Endodermal cell (in vitro differentiated cells): ENCODE measurements at regions not wholly inside any gene's neighbourhood (a gene's known extent, or its start where the extent isn't known, plus 50 kb on each side); places are given as distances from the start of the nearest gene placed in this dataset.
"Not testable (repeated sequence)": the region's sequence is repeated elsewhere in the genome, so short reads cannot be mapped to it uniquely, and the experiment has no call there.

Experiments used
- DNase-seq: peaks from one replicate; pipeline ENCODE4 v3.0.0-alpha.2; 2017
- H3K27ac ChIP-seq: 2 replicates; pipeline ENCODE4 v1.5.1; 2013; ENCODE audit warnings: mild to moderate bottlenecking, low read depth, low read length, moderate library complexity
- H3K27me3 ChIP-seq: 2 replicates; pipeline ENCODE4 v1.6.1; 2013; ENCODE audit warnings: mild to moderate bottlenecking, low read length, moderate library complexity; ENCODE audit not compliant: insufficient read depth, control insufficient read depth, poor library complexity, severe bottlenecking
- H3K36me3 ChIP-seq: 2 replicates; pipeline ENCODE4 v1.7.0; 2013; ENCODE audit warnings: mild to moderate bottlenecking, low read length, moderate library complexity; ENCODE audit not compliant: control insufficient read depth, insufficient read depth
- H3K4me1 ChIP-seq: one replicate; pipeline ENCODE4 v1.7.0; 2013; ENCODE audit warnings: low read length; ENCODE audit not compliant: control insufficient read depth, insufficient read depth
- H3K4me3 ChIP-seq: 2 replicates; pipeline ENCODE4 v1.5.1; 2013; ENCODE audit warnings: mild to moderate bottlenecking, low read length, moderate library complexity
- H3K9ac ChIP-seq: 2 replicates; pipeline ENCODE4 v1.6.1; 2013; ENCODE audit warnings: mild to moderate bottlenecking, low read length, moderate library complexity; ENCODE audit not compliant: poor library complexity, severe bottlenecking; ENCODE audit errors: extremely low read depth
- H3K9me3 ChIP-seq: 2 replicates; pipeline ENCODE4 v1.6.1; 2013; ENCODE audit warnings: mild to moderate bottlenecking, low read length, moderate library complexity; ENCODE audit not compliant: control insufficient read depth
- H3K27ac Mint-ChIP-seq: 2 replicates; pipeline ENCODE4 v1.8.0; 2020; ENCODE audit warnings: mixed read lengths
- H3K27me3 Mint-ChIP-seq: 2 replicates; pipeline ENCODE4 v1.8.0; 2021; ENCODE audit warnings: mild to moderate bottlenecking, mixed read lengths; ENCODE audit not compliant: insufficient read depth
- H3K36me3 Mint-ChIP-seq: 2 replicates; pipeline ENCODE4 v1.8.0; 2020; ENCODE audit warnings: low read depth, mixed read lengths
- H3K4me1 Mint-ChIP-seq: 2 replicates; pipeline ENCODE4 v1.8.0; 2020; ENCODE audit warnings: mixed read lengths
- H3K4me3 Mint-ChIP-seq: 2 replicates; pipeline ENCODE4 v1.8.0; 2020; ENCODE audit warnings: mild to moderate bottlenecking, moderate library complexity, mixed read lengths
- H3K9me3 Mint-ChIP-seq: 2 replicates; pipeline ENCODE4 v1.8.0; 2020; ENCODE audit warnings: mild to moderate bottlenecking, mixed read lengths
- WGBS, 2 experiments: methylation state at CpG; one replicate each; pipeline versions ENCODE4 v1.1.5 to v1.1.7; 2013; ENCODE audit warnings: missing lambda C conversion rate in 2 of 2, mixed read lengths in 1 of 2; ENCODE audit not compliant: insufficient coverage in 1 of 2, insufficient read length in 1 of 2; 5-methylcytosine and 5-hydroxymethylcytosine counted together
- TF ChIP-seq, protein P1 (sequence below): fragments of 200-600 bp; sonication (generic); conservative IDR thresholded peaks from 2 replicates; pipeline ENCODE4 v1.5.0; 2021; ENCODE audit warnings: antibody characterized with exemption, mild to moderate bottlenecking

DNA sequence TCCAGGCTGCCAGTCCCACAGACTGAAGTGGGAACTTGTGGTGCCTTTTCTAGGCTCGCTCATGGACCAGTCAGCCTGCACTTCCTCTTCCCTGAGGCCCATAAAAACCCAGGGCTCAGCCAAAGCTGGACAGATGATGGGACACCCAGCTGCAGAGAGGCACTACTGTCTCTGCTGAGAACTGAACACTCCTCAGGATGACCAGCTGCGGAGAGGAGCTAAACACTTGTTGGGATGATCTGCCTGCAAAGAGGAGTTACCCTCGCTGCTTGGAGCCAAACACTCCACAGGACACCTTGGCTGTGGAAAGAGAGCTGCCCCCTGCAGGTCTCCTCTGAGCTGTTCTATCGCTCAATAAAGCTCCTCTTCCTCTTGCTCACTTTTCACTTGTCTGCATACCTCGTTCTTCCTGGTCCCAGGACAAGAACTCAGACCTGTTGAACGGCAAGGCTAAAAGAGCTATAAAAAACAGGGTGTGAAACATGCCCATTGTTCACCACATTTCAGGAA, 465.5 kb downstream of the GUCY1A2 start:
- H3K27ac Mint-ChIP-seq, result no peak overlapping the region
- H3K27me3 Mint-ChIP-seq, result no peaks in the 10 kb centered on the region
- Histone ChIP-seq H3K9ac (no peak overlapping the region), H3K4me3 (no peak overlapping the region), H3K27ac (no peak overlapping the region), H3K4me1 (no peaks in the 10 kb centered on the region), H3K36me3 (no peaks in the 10 kb centered on the region), H3K27me3 (no peaks in the 10 kb centered on the region), H3K9me3 (peaks cover 14% of the 10 kb centered on the region)
- H3K4me1 Mint-ChIP-seq, result peaks cover 10% of the 10 kb centered on the region
- TF ChIP-seq, protein P1, sequence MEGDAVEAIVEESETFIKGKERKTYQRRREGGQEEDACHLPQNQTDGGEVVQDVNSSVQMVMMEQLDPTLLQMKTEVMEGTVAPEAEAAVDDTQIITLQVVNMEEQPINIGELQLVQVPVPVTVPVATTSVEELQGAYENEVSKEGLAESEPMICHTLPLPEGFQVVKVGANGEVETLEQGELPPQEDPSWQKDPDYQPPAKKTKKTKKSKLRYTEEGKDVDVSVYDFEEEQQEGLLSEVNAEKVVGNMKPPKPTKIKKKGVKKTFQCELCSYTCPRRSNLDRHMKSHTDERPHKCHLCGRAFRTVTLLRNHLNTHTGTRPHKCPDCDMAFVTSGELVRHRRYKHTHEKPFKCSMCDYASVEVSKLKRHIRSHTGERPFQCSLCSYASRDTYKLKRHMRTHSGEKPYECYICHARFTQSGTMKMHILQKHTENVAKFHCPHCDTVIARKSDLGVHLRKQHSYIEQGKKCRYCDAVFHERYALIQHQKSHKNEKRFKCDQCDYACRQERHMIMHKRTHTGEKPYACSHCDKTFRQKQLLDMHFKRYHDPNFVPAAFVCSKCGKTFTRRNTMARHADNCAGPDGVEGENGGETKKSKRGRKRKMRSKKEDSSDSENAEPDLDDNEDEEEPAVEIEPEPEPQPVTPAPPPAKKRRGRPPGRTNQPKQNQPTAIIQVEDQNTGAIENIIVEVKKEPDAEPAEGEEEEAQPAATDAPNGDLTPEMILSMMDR, result peak; percentile 66
- DNase-seq, result peak; percentile 82
- 76 to 85% methylated on average over 6 of the region's 6 CpGs for WGBS, 2 experiments
- H3K36me3 Mint-ChIP-seq, result no peaks in the 10 kb centered on the region
- peaks cover 14% of the 10 kb centered on the region for H3K9me3 Mint-ChIP-seq
- H3K4me3 Mint-ChIP-seq, result no peak overlapping the region

DNA sequence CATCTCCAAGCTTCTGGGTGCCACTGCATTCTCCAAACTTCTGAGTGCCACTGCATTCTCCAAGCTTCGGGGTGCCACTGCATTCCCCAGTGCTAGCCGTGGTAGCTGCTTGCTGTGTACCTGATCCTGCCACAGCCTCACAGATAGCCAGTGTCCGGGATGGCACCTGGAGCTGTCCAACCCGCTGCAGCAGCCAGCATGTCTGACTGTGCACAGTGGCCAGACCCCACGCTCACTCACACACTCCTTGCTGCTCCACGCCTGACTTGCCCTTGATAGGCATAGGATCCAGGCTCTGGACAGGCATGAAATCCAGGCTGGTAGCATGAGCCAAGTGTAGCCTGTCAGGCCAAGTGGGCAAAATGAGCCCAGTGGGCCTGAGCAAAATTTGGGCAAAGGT, 465.0 kb downstream of the GUCY1A2 start:
- H3K9me3 ChIP-seq, result peaks cover 14% of the 10 kb centered on the region
- H3K27me3 ChIP-seq, result no peaks in the 10 kb centered on the region
- no peaks in the 10 kb centered on the region for H3K4me1 ChIP-seq
- Mint-ChIP-seq H3K27me3 (no peaks in the 10 kb centered on the region), H3K27ac (no peak overlapping the region), H3K4me1 (peaks cover 15% of the 10 kb centered on the region), H3K4me3 (no peak overlapping the region), H3K36me3 (no peaks in the 10 kb centered on the region), H3K9me3 (peaks cover 14% of the 10 kb centered on the region)
- no peaks in the 10 kb centered on the region for H3K36me3 ChIP-seq
- no peak overlapping the region for H3K4me3 ChIP-seq
- WGBS, 2 experiments, result 95 to 100% methylated on average over 2 to 6 of the region's 6 CpGs
- H3K9ac ChIP-seq, result no peak overlapping the region
- DNase-seq, result peak; percentile 46
- no peak overlapping the region for H3K27ac ChIP-seq
- TF ChIP-seq, protein P1, result no peak

DNA sequence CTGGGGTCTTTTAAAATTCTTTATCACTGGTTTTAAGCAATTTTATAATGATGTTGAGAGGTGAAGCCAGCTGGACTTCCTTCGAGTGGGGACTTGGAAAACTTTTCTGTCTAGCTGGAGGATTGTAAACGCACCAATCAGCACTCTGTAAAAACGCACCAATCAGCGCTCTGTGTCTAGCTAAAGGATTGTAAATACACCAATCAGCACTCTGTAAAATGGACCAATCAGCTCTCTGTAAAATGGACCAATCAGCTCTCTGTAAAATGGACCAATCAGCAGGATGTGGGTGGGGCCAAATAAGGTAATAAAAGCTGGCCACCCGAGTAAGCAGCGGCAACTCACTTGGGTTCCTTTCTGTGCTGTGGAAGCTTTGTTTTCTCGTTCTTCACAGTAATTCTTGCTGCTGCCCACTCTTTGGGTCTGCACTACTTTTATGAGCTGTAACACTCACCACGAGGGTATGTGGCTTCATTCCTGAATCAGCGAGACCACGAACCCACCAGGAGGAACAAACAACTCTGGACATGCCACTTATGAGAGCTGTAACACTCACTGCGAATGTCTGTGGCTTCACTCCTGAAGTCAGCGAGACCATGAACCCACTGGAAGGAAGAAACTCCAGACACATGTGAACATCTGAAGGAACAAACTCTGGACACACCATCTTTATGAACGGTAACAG, 462.6 kb downstream of the GUCY1A2 start:
- H3K4me1 ChIP-seq, H3K36me3 ChIP-seq, DNase-seq, H3K27me3 ChIP-seq, H3K27ac Mint-ChIP-seq, H3K9ac ChIP-seq, H3K27ac ChIP-seq, H3K27me3 Mint-ChIP-seq, H3K4me3 ChIP-seq, H3K4me3 Mint-ChIP-seq, H3K36me3 Mint-ChIP-seq: not testable (repeated sequence)
- Mint-ChIP-seq H3K9me3 (peaks cover 14% of the 10 kb centered on the region), H3K4me1 (peaks cover 11% of the 10 kb centered on the region)
- H3K9me3 ChIP-seq, result peaks cover 14% of the 10 kb centered on the region
- WGBS, 2 experiments, result 93 to 98% methylated on average over 10 to 13 of the region's 13 CpGs
